Vagina (tissue), 2 donors: ENCODE measurements at regions not wholly inside any gene's neighbourhood (a gene's known extent, or its start where the extent isn't known, plus 50 kb on each side); places are given as distances from the start of the nearest gene placed in this dataset.

Experiments
- POLR2A ChIP-seq, 2 donors: fragments of 450-650 bp; IDR thresholded peaks; one replicate each; pipeline ENCODE4 v1.6.1; 2017; ENCODE audit warnings: antibody characterized with exemption in 2 of 2, mild to moderate bottlenecking in 2 of 2, moderate library complexity in 2 of 2
- TF ChIP-seq, protein P1 (sequence below), 3 experiments: fragments of 450-650 bp in 2 of 3; fragments of 200-600 bp in 1 of 3; sonication (generic) in 1 of 3; IDR thresholded peaks; one replicate each; pipeline ENCODE4 v1.5.1; 2017 to 2019; ENCODE audit warnings: antibody characterized with exemption in 3 of 3, mild to moderate bottlenecking in 2 of 3, moderate library complexity in 2 of 3

DNA sequence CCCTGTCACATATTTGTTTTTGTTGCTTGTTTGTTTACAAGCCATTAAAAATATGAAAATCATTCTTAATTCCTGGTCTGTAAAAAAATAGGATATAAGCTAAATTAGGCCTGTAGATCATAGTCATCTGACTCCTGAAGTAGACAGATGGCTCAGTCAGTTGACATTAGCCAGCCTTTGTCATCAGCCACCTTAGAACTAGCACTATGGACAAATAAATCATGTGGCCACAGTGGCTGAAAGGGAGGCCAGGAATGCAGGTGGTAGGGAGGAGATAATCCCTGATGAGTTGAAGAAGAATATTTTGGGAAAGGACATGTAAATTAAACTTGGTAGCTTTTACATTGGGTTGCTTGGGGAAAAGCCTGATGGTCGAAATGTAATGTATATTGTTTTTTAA is 1544.9 kb downstream of the SI start:
- TF ChIP-seq POLR2A (IDR thresholded peaks at IDR 0.05) = no peak
- TF ChIP-seq, protein P1, sequence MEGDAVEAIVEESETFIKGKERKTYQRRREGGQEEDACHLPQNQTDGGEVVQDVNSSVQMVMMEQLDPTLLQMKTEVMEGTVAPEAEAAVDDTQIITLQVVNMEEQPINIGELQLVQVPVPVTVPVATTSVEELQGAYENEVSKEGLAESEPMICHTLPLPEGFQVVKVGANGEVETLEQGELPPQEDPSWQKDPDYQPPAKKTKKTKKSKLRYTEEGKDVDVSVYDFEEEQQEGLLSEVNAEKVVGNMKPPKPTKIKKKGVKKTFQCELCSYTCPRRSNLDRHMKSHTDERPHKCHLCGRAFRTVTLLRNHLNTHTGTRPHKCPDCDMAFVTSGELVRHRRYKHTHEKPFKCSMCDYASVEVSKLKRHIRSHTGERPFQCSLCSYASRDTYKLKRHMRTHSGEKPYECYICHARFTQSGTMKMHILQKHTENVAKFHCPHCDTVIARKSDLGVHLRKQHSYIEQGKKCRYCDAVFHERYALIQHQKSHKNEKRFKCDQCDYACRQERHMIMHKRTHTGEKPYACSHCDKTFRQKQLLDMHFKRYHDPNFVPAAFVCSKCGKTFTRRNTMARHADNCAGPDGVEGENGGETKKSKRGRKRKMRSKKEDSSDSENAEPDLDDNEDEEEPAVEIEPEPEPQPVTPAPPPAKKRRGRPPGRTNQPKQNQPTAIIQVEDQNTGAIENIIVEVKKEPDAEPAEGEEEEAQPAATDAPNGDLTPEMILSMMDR (IDR thresholded peaks at IDR 0.05) = no peak
